Dermis microvascular lymphatic vessel endothelial cell (primary cell): ENCODE measurements at regions not wholly inside any gene's neighbourhood (a gene's known extent, or its start where the extent isn't known, plus 50 kb on each side); places are given as distances from the start of the nearest gene placed in this dataset.
"Not testable (repeated sequence)": the region's sequence is repeated elsewhere in the genome, so short reads cannot be mapped to it uniquely, and the experiment has no call there.

Source experiments
- DNase-seq, 2 donors: peaks; one replicate each; pipeline versions ENCODE4 v3.0.0 to v3.0.0-alpha.2; 2010; ENCODE audit warnings: low read depth in 2 of 2

GRCh38 chr14:106459971-106460730 is 933.8 kb downstream of the TMEM121 start:
- DNase-seq = no peak

- DNase-seq = no peak
Measured at GRCh38 chr14:106460916-106461315, 934.5 kb downstream of the TMEM121 start.

GRCh38 chr14:106466483-106466882 is 940.1 kb downstream of the TMEM121 start:
- DNase-seq = not testable (repeated sequence)

- not testable (repeated sequence) for DNase-seq
Measured at GRCh38 chr14:106468869-106469268, 942.5 kb downstream of the TMEM121 start.

GRCh38 chr14:106470028-106470427 is 943.6 kb downstream of the TMEM121 start:
- not testable (repeated sequence) for DNase-seq

- DNase-seq = not testable (repeated sequence)
Measured at GRCh38 chr14:106474261-106475028, 948.1 kb downstream of the TMEM121 start.

- not testable (repeated sequence) for DNase-seq
Measured at GRCh38 chr14:106475214-106475613, 948.8 kb downstream of the TMEM121 start.

GRCh38 chr14:106477600-106477999 is 951.2 kb downstream of the TMEM121 start:
- not testable (repeated sequence) for DNase-seq

GRCh38 chr14:106480287-106480686 is 953.9 kb downstream of the TMEM121 start:
- DNase-seq = not testable (repeated sequence)

GRCh38 chr14:106482213-106482612 is 955.8 kb downstream of the TMEM121 start:
- DNase-seq = not testable (repeated sequence)

- no peak for DNase-seq
Measured at GRCh38 chr14:106487600-106487999, 961.2 kb downstream of the TMEM121 start.

GRCh38 chr14:106488291-106488690 is 961.9 kb downstream of the TMEM121 start:
- DNase-seq = no peak

- no peak for DNase-seq
Measured at GRCh38 chr14:106489112-106489881, 962.9 kb downstream of the TMEM121 start.

- DNase-seq = no peak
Measured at GRCh38 chr14:106490442-106490841, 964.1 kb downstream of the TMEM121 start.

GRCh38 chr14:106491851-106492250 is 965.5 kb downstream of the TMEM121 start:
- no peak for DNase-seq

- DNase-seq = no peak
Measured at GRCh38 chr14:106493962-106494823, 967.8 kb downstream of the TMEM121 start.

GRCh38 chr14:106500571-106500970 is 974.2 kb downstream of the TMEM121 start:
- no peak for DNase-seq

- no peak for DNase-seq
Measured at GRCh38 chr14:106501898-106502297, 975.5 kb downstream of the TMEM121 start.

- DNase-seq = no peak
Measured at GRCh38 chr14:106505366-106505765, 979.0 kb downstream of the TMEM121 start.

- DNase-seq = no peak
Measured at GRCh38 chr14:106506881-106507305, 980.5 kb downstream of the TMEM121 start.

GRCh38 chr14:106507354-106507753 is 981.0 kb downstream of the TMEM121 start:
- DNase-seq = no peak
